Stomach smooth muscle (tissue), 2 donors: ENCODE measurements at regions not wholly inside any gene's neighbourhood (a gene's known extent, or its start where the extent isn't known, plus 50 kb on each side); places are given as distances from the start of the nearest gene placed in this dataset.

Experiments used
- H3K27ac ChIP-seq: one replicate; pipeline ENCODE4 v1.7.0; 2013; ENCODE audit warnings: mild to moderate bottlenecking, low read length, inconsistent platforms
- H3K27me3 ChIP-seq, 2 donors: one replicate each; pipeline ENCODE4 v1.7.0; 2013; ENCODE audit warnings: low read length in 2 of 2; ENCODE audit not compliant: insufficient read depth in 2 of 2, control insufficient read depth in 1 of 2
- H3K36me3 ChIP-seq, 2 donors: one replicate each; pipeline ENCODE4 v1.7.0; 2013; ENCODE audit warnings: low read length in 2 of 2; ENCODE audit not compliant: control insufficient read depth in 2 of 2, insufficient read depth in 2 of 2
- H3K4me1 ChIP-seq: one replicate; pipeline ENCODE4 v1.7.0; 2013; ENCODE audit warnings: low read length; ENCODE audit not compliant: control insufficient read depth, insufficient read depth
- H3K4me3 ChIP-seq, 2 donors: one replicate each; pipeline ENCODE4 v1.7.0; 2013; ENCODE audit warnings: low read length in 2 of 2
- H3K9ac ChIP-seq, 2 donors: one replicate each; pipeline ENCODE4 v1.7.0; 2013; ENCODE audit warnings: low read length in 2 of 2, mild to moderate bottlenecking in 1 of 2
- H3K9me3 ChIP-seq, 2 donors: one replicate each; pipeline ENCODE4 v1.7.0; 2013; ENCODE audit warnings: low read length in 2 of 2; ENCODE audit not compliant: control insufficient read depth in 2 of 2
- donor health status: healthy.
- donor health status: Pancreatic carcinoma.

- Histone ChIP-seq H3K9ac (no peak overlapping the region), H3K27me3 (no peaks in the 10 kb centered on the region), H3K4me1 (no peaks in the 10 kb centered on the region), H3K36me3 (no peaks in the 10 kb centered on the region), H3K4me3 (no peak overlapping the region), H3K9me3 (no peaks in the 10 kb centered on the region), H3K27ac (no peak overlapping the region)
Observed at GRCh38 chr3:76400141-76400540, 614.8 kb upstream of the ZNF717 start.

GRCh38 chr3:76402926-76403325 is 617.6 kb upstream of the ZNF717 start:
- no peak overlapping the region for H3K27ac ChIP-seq
- no peaks in the 10 kb centered on the region for H3K4me1 ChIP-seq
- H3K9ac ChIP-seq, result no peak overlapping the region
- no peaks in the 10 kb centered on the region for H3K36me3 ChIP-seq
- H3K4me3 ChIP-seq, result no peak overlapping the region
- H3K9me3 ChIP-seq, result no peaks in the 10 kb centered on the region
- no peaks in the 10 kb centered on the region for H3K27me3 ChIP-seq

GRCh38 chr3:76403556-76403955 is 618.2 kb upstream of the ZNF717 start:
- H3K9me3 ChIP-seq, result no peaks in the 10 kb centered on the region
- H3K4me3 ChIP-seq, result no peak overlapping the region
- no peaks in the 10 kb centered on the region for H3K4me1 ChIP-seq
- H3K36me3 ChIP-seq, result no peaks in the 10 kb centered on the region
- no peaks in the 10 kb centered on the region for H3K27me3 ChIP-seq
- no peak overlapping the region for H3K9ac ChIP-seq
- no peak overlapping the region for H3K27ac ChIP-seq

- Histone ChIP-seq H3K36me3 (no peaks in the 10 kb centered on the region), H3K9me3 (no peaks in the 10 kb centered on the region), H3K27ac (no peak overlapping the region), H3K9ac (no peak overlapping the region), H3K4me3 (no peak overlapping the region), H3K4me1 (no peaks in the 10 kb centered on the region), H3K27me3 (no peaks in the 10 kb centered on the region)
Observed at GRCh38 chr3:76405196-76405595, 619.8 kb upstream of the ZNF717 start.

GRCh38 chr3:76410762-76411281 is 625.5 kb upstream of the ZNF717 start:
- Histone ChIP-seq H3K36me3 (no peaks in the 10 kb centered on the region), H3K27ac (no peak overlapping the region), H3K27me3 (no peaks in the 10 kb centered on the region), H3K9ac (no peak overlapping the region), H3K4me1 (no peaks in the 10 kb centered on the region), H3K4me3 (no peak overlapping the region), H3K9me3 (peaks cover 0 to 5% of the 10 kb centered on the region in 2 donors)

GRCh38 chr3:76415384-76415783 is 624.5 kb upstream of the ROBO2 start:
- H3K36me3 ChIP-seq, result no peaks in the 10 kb centered on the region
- peaks cover 0 to 5% of the 10 kb centered on the region in 2 donors for H3K9me3 ChIP-seq
- no peaks in the 10 kb centered on the region for H3K27me3 ChIP-seq
- H3K27ac ChIP-seq, result no peak overlapping the region
- H3K4me1 ChIP-seq, result no peaks in the 10 kb centered on the region
- no peak overlapping the region for H3K9ac ChIP-seq
- no peak overlapping the region for H3K4me3 ChIP-seq

GRCh38 chr3:76429581-76430177 is 610.2 kb upstream of the ROBO2 start:
- no peak overlapping the region for H3K9ac ChIP-seq
- no peaks in the 10 kb centered on the region for H3K9me3 ChIP-seq
- H3K4me3 ChIP-seq, result no peak overlapping the region
- no peaks in the 10 kb centered on the region for H3K4me1 ChIP-seq
- H3K36me3 ChIP-seq, result no peaks in the 10 kb centered on the region
- no peak overlapping the region for H3K27ac ChIP-seq
- H3K27me3 ChIP-seq, result no peaks in the 10 kb centered on the region

- Histone ChIP-seq H3K9me3 (no peaks in the 10 kb centered on the region), H3K9ac (no peak overlapping the region), H3K27me3 (no peaks in the 10 kb centered on the region), H3K4me1 (no peaks in the 10 kb centered on the region), H3K4me3 (no peak overlapping the region), H3K27ac (no peak overlapping the region), H3K36me3 (no peaks in the 10 kb centered on the region)
Observed at GRCh38 chr3:76432396-76432795, 607.5 kb upstream of the ROBO2 start.

- H3K9ac ChIP-seq, result no peak overlapping the region
- H3K27me3 ChIP-seq, result no peaks in the 10 kb centered on the region
- H3K27ac ChIP-seq, result no peak overlapping the region
- H3K4me3 ChIP-seq, result no peak overlapping the region
- H3K4me1 ChIP-seq, result no peaks in the 10 kb centered on the region
- H3K36me3 ChIP-seq, result no peaks in the 10 kb centered on the region
- H3K9me3 ChIP-seq, result no peaks in the 10 kb centered on the region
Observed at GRCh38 chr3:76436894-76437293, 603.0 kb upstream of the ROBO2 start.

- Histone ChIP-seq H3K4me1 (no peaks in the 10 kb centered on the region), H3K9me3 (no peaks in the 10 kb centered on the region), H3K4me3 (no peak overlapping the region), H3K36me3 (no peaks in the 10 kb centered on the region), H3K27me3 (no peaks in the 10 kb centered on the region), H3K9ac (no peak overlapping the region), H3K27ac (no peak overlapping the region)
Observed at GRCh38 chr3:76438971-76439370, 600.9 kb upstream of the ROBO2 start.

- Histone ChIP-seq H3K4me3 (no peak overlapping the region), H3K36me3 (no peaks in the 10 kb centered on the region), H3K9ac (no peak overlapping the region), H3K4me1 (no peaks in the 10 kb centered on the region), H3K27me3 (no peaks in the 10 kb centered on the region), H3K9me3 (no peaks in the 10 kb centered on the region), H3K27ac (no peak overlapping the region)
Observed at GRCh38 chr3:76442374-76442915, 597.5 kb upstream of the ROBO2 start.
